HEK293T (cell line): ENCODE measurements at regions not wholly inside any gene's neighbourhood (a gene's known extent, or its start where the extent isn't known, plus 50 kb on each side); places are given as distances from the start of the nearest gene placed in this dataset.

Experiments
- ARNT ChIP-seq: fragments of 450-650 bp; IDR thresholded peaks from 2 replicates; pipeline ENCODE4 v1.6.1; 2017; ENCODE audit warnings: mild to moderate bottlenecking
- NFRKB ChIP-seq: fragments of 450-650 bp; IDR thresholded peaks from 2 replicates; pipeline ENCODE4 v1.6.1; 2016; ENCODE audit warnings: mild to moderate bottlenecking, moderate library complexity
- SUZ12 ChIP-seq: fragments of 450-650 bp; IDR thresholded peaks from 2 replicates; pipeline ENCODE4 v1.6.1; 2016; ENCODE audit warnings: mild to moderate bottlenecking

DNA sequence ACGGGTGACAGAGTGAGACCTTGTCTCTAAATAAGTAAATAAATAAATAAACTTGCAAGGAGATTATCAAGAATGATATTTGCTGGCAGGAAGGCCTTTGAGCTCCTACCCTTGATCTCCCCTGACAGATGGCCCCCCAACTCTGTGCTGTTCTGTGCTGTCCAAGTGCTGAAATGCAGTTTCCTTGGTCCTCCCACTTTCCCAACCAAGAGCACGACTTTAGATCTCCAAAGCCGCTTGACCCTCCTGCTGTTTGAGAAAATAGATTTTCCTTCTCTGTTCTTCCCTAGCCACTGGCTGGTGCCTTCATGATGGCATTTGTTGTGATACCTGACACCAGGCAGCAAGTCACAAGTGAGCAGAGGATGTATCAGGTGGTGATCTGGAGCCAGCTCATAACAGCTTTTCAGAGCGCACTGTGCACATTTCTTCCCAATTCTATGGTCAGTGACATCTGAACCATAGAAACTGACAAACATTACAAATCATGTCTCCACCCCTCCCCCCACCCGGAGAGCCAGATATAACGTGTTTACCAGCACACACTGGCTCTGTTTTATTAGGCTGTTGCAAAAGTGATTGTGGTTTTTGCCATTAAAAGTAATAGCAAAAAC lies 80.0 kb upstream of the PUM3 start:
- no peak for TF ChIP-seq ARNT
- no peak for TF ChIP-seq SUZ12
- TF ChIP-seq NFRKB: no peak
